K562 (cell line): ENCODE measurements at regions not wholly inside any gene's neighbourhood (a gene's known extent, or its start where the extent isn't known, plus 50 kb on each side); places are given as distances from the start of the nearest gene placed in this dataset.

Experiments used
- HNRNPL ChIP-seq: fragments of 200-400 bp; formaldehyde crosslinking; IDR thresholded peaks from 2 replicates; pipeline ENCODE4 v1.6.1; 2017; ENCODE audit warnings: low read depth, mild to moderate bottlenecking, low read length
- KAT7 ChIP-seq: sonication (generic); formaldehyde crosslinking; IDR thresholded peaks from 2 replicates; pipeline ENCODE4 v1.8.0; 2022; ENCODE audit warnings: missing genetic modification reagents, mild to moderate bottlenecking, borderline replicate concordance
- KLF6 ChIP-seq: fragments of 250-450 bp; sonication (Bioruptor Pico); IDR thresholded peaks from 2 replicates; pipeline ENCODE4 v1.4.0; 2020; ENCODE audit warnings: mild to moderate bottlenecking, moderate library complexity, borderline replicate concordance
- NFIC ChIP-seq: fragments of 450-650 bp; IDR thresholded peaks from 2 replicates; pipeline ENCODE4 v1.6.1; 2017; ENCODE audit warnings: mild to moderate bottlenecking, inconsistent platforms
- RAD51 ChIP-seq: fragments of 450-650 bp; IDR thresholded peaks from 2 replicates; pipeline ENCODE4 v1.7.1; 2016; ENCODE audit warnings: low read depth, mild to moderate bottlenecking, borderline replicate concordance
- RBM39 ChIP-seq: fragments of 200-400 bp; formaldehyde crosslinking; optimal IDR thresholded peaks from 2 replicates; pipeline ENCODE3; 2018; ENCODE audit warnings: low read depth, low read length
- TF ChIP-seq, protein P1 (sequence below), 2 experiments: IDR thresholded peaks; 2 replicates each; pipeline ENCODE4 v1.6.1; 2011; ENCODE audit warnings: borderline replicate concordance in 1 of 2, control low read depth in 1 of 2, low read depth in 1 of 2, low read length in 1 of 2, mild to moderate bottlenecking in 1 of 2, mixed read lengths in 1 of 2, moderate library complexity in 1 of 2; ENCODE audit not compliant: insufficient read depth in 1 of 2, insufficient read length in 1 of 2, poor library complexity in 1 of 2, severe bottlenecking in 1 of 2; ENCODE audit errors: extremely low read depth in 1 of 2
- TF ChIP-seq, protein P2 (sequence below), 3 experiments: IDR thresholded peaks in 2 of 3; conservative IDR thresholded peaks in 1 of 3; 2 replicates each; pipeline ENCODE4 v1.5.1; 2011 to 2012; ENCODE audit warnings: low read length in 3 of 3, mild to moderate bottlenecking in 3 of 3, control low read depth in 2 of 3, improper control_type of control experiment in 1 of 3, inconsistent platforms in 1 of 3, low read depth in 1 of 3, mixed read lengths in 1 of 3, moderate library complexity in 1 of 3; ENCODE audit not compliant: insufficient read depth in 2 of 3
- TF ChIP-seq, protein P3 (sequence below): fragments of 250-450 bp; sonication (Bioruptor Pico); IDR thresholded peaks from 2 replicates; pipeline ENCODE4 v1.5.0; 2021

DNA sequence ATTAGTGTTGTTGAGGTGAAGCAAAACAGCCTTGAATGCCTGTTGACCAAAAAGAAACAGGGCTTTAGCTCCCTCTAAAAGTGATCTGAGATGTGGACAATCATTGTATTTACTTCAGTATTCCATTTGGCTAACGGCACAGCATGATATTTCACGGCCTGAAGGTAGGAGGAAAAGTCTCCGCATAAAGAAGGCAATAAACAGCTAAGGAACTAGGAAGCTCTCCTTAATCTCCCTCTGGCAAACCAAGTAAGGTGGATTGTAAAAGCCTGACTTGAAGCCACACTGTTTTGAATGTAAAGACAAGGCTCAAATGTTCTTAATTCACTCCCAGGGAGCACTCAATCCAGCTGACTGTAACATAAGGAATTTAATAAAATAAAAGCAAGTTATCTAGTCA is 160.0 kb upstream of the ZNF804B start:
- TF ChIP-seq HNRNPL: no peak
- no peak for TF ChIP-seq KAT7
- no peak for TF ChIP-seq KLF6
- TF ChIP-seq, protein P1, sequence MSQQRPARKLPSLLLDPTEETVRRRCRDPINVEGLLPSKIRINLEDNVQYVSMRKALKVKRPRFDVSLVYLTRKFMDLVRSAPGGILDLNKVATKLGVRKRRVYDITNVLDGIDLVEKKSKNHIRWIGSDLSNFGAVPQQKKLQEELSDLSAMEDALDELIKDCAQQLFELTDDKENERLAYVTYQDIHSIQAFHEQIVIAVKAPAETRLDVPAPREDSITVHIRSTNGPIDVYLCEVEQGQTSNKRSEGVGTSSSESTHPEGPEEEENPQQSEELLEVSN (IDR thresholded peaks at IDR 0.05; ENCODE audit: borderline replicate concordance in 1 of 2, extremely low read depth in 1 of 2, insufficient read depth in 1 of 2, insufficient read length in 1 of 2, low read depth in 1 of 2, low read length in 1 of 2, poor library complexity in 1 of 2, severe bottlenecking in 1 of 2): no peak
- no peak for TF ChIP-seq RAD51
- TF ChIP-seq, protein P2, sequence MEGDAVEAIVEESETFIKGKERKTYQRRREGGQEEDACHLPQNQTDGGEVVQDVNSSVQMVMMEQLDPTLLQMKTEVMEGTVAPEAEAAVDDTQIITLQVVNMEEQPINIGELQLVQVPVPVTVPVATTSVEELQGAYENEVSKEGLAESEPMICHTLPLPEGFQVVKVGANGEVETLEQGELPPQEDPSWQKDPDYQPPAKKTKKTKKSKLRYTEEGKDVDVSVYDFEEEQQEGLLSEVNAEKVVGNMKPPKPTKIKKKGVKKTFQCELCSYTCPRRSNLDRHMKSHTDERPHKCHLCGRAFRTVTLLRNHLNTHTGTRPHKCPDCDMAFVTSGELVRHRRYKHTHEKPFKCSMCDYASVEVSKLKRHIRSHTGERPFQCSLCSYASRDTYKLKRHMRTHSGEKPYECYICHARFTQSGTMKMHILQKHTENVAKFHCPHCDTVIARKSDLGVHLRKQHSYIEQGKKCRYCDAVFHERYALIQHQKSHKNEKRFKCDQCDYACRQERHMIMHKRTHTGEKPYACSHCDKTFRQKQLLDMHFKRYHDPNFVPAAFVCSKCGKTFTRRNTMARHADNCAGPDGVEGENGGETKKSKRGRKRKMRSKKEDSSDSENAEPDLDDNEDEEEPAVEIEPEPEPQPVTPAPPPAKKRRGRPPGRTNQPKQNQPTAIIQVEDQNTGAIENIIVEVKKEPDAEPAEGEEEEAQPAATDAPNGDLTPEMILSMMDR (IDR thresholded peaks at IDR 0.05 in 2 of 3, conservative IDR thresholded peaks at IDR 0.05 in 1 of 3; ENCODE audit: insufficient read depth in 2 of 3, low read depth in 1 of 3, low read length in 3 of 3): no peak
- TF ChIP-seq NFIC: no peak
- TF ChIP-seq, protein P3, sequence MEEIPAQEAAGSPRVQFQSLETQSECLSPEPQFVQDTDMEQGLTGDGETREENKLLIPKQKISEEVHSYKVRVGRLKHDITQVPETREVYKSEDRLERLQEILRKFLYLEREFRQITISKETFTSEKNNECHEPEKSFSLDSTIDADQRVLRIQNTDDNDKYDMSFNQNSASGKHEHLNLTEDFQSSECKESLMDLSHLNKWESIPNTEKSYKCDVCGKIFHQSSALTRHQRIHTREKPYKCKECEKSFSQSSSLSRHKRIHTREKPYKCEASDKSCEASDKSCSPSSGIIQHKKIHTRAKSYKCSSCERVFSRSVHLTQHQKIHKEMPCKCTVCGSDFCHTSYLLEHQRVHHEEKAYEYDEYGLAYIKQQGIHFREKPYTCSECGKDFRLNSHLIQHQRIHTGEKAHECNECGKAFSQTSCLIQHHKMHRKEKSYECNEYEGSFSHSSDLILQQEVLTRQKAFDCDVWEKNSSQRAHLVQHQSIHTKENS (CRISPR knock-in tag): no peak
- no peak for TF ChIP-seq RBM39
